OCI-LY1 (cell line): ENCODE measurements at regions not wholly inside any gene's neighbourhood (a gene's known extent, or its start where the extent isn't known, plus 50 kb on each side); places are given as distances from the start of the nearest gene placed in this dataset.

Experiments used
- H2AFZ ChIP-seq: fragments of 200-600 bp; sonication (generic), shearing (Covaris generic); 2 replicates; pipeline ENCODE4 v1.6.0; 2014; ENCODE audit warnings: antibody characterized with exemption, mild to moderate bottlenecking, low read length
- H3F3A ChIP-seq: fragments of 200-600 bp; sonication (generic), shearing (Covaris generic); 2 replicates; pipeline ENCODE4 v1.6.0; 2014; ENCODE audit warnings: mild to moderate bottlenecking, antibody characterized with exemption, low read length, moderate library complexity; ENCODE audit not compliant: insufficient read depth
- H3K27ac ChIP-seq: fragments of 200-600 bp; sonication (generic); 2 replicates; pipeline ENCODE4 v1.5.1; 2014; ENCODE audit warnings: low read length, mixed run types, mild to moderate bottlenecking, low read depth; ENCODE audit not compliant: poor library complexity, severe bottlenecking
- H3K27me3 ChIP-seq: fragments of 200-600 bp; sonication (generic); 2 replicates; pipeline ENCODE4 v1.6.0; 2014; ENCODE audit warnings: antibody characterized with exemption, mild to moderate bottlenecking, low read length, moderate library complexity; ENCODE audit not compliant: insufficient read depth
- H3K36me3 ChIP-seq: fragments of 200-600 bp; sonication (generic); 2 replicates; pipeline ENCODE4 v1.6.1; 2014; ENCODE audit warnings: mild to moderate bottlenecking, antibody characterized with exemption, low read length, moderate library complexity, mixed read lengths; ENCODE audit not compliant: insufficient read depth
- H3K4me1 ChIP-seq: fragments of 200-600 bp; sonication (generic); 2 replicates; pipeline ENCODE4 v1.5.1; 2014; ENCODE audit warnings: mild to moderate bottlenecking, low read length, moderate library complexity; ENCODE audit not compliant: insufficient read depth, severe bottlenecking
- H3K4me2 ChIP-seq: fragments of 200-600 bp; sonication (generic), shearing (Covaris generic); 2 replicates; pipeline ENCODE4 v1.6.1; 2014; ENCODE audit warnings: low read length
- H3K4me3 ChIP-seq: fragments of 200-600 bp; sonication (generic); 2 replicates; pipeline ENCODE4 v1.5.1; 2014; ENCODE audit warnings: low read length, low read depth, mild to moderate bottlenecking, mixed read lengths; ENCODE audit not compliant: poor library complexity, severe bottlenecking
- H3K79me2 ChIP-seq: fragments of 200-600 bp; shearing (Covaris generic); 2 replicates; pipeline ENCODE4 v1.6.1; 2016; ENCODE audit warnings: mixed run types, low read length, mixed read lengths; ENCODE audit not compliant: insufficient read depth
- H3K9ac ChIP-seq: fragments of 200-600 bp; sonication (generic), shearing (Covaris generic); 2 replicates; pipeline ENCODE4 v1.6.1; 2014; ENCODE audit warnings: mild to moderate bottlenecking, low read length, mixed read lengths
- H3K9me2 ChIP-seq: fragments of 200-600 bp; sonication (generic), shearing (Covaris generic); 2 replicates; pipeline ENCODE4 v1.6.1; 2014; ENCODE audit warnings: low read depth, mild to moderate bottlenecking, low read length, mixed read lengths
- H3K9me3 ChIP-seq: fragments of 200-600 bp; shearing (Covaris generic); 2 replicates; pipeline ENCODE4 v1.6.1; 2014; ENCODE audit warnings: low read length, mixed read lengths
- H4K20me1 ChIP-seq: fragments of 200-600 bp; sonication (generic), shearing (Covaris generic); 2 replicates; pipeline ENCODE4 v1.6.0; 2016; ENCODE audit warnings: mild to moderate bottlenecking, low read length; ENCODE audit not compliant: insufficient read depth
- CTCF ChIP-seq: fragments of 200-600 bp; sonication (generic), shearing (Covaris generic); IDR thresholded peaks from 2 replicates; pipeline ENCODE4 v1.5.1; 2017; ENCODE audit warnings: mild to moderate bottlenecking, antibody characterized with exemption, low read length, moderate library complexity, mixed read lengths
- EZH2 ChIP-seq: fragments of 200-600 bp; sonication (generic), shearing (Covaris generic); IDR thresholded peaks from 2 replicates; pipeline ENCODE4 v1.8.0; 2017; ENCODE audit warnings: borderline replicate concordance, mixed run types, mild to moderate bottlenecking, antibody characterized with exemption, low read length, moderate library complexity, mixed read lengths

- no peaks in the 10 kb centered on the region for H4K20me1 ChIP-seq
- no peaks in the 10 kb centered on the region for H3F3A ChIP-seq
- no peaks in the 10 kb centered on the region for H3K27me3 ChIP-seq
- H3K4me2 ChIP-seq = no peak overlapping the region
- no peak for TF ChIP-seq CTCF
- TF ChIP-seq EZH2 = no peak
- H3K4me1 ChIP-seq = no peaks in the 10 kb centered on the region
- H3K9me3 ChIP-seq = no peaks in the 10 kb centered on the region
- H3K79me2 ChIP-seq = no peaks in the 10 kb centered on the region
- H3K27ac ChIP-seq = no peak overlapping the region
- H3K9me2 ChIP-seq = no peaks in the 10 kb centered on the region
- H3K36me3 ChIP-seq = no peaks in the 10 kb centered on the region
- H3K9ac ChIP-seq = no peak overlapping the region
- no peak overlapping the region for H3K4me3 ChIP-seq
- H2AFZ ChIP-seq = no peak overlapping the region
Observed at GRCh38 chr6:53974941-53975340, 136.3 kb upstream of the MLIP start.

- Histone ChIP-seq H3K36me3 (no peaks in the 10 kb centered on the region), H4K20me1 (no peaks in the 10 kb centered on the region), H3K4me2 (no peak overlapping the region), H3K4me1 (no peaks in the 10 kb centered on the region), H3K9me2 (no peaks in the 10 kb centered on the region), H3K79me2 (no peaks in the 10 kb centered on the region), H3K4me3 (no peak overlapping the region), H3F3A (no peaks in the 10 kb centered on the region), H3K27ac (no peak overlapping the region), H3K9ac (no peak overlapping the region), H3K9me3 (no peaks in the 10 kb centered on the region), H3K27me3 (no peaks in the 10 kb centered on the region), H2AFZ (no peak overlapping the region)
- TF ChIP-seq CTCF (no peak), EZH2 (no peak)
Observed at GRCh38 chr6:53975941-53976615, 135.2 kb upstream of the MLIP start.

- no peak overlapping the region for H2AFZ ChIP-seq
- H3K27ac ChIP-seq = no peak overlapping the region
- H3K4me3 ChIP-seq = no peak overlapping the region
- no peaks in the 10 kb centered on the region for H4K20me1 ChIP-seq
- H3K36me3 ChIP-seq = no peaks in the 10 kb centered on the region
- TF ChIP-seq EZH2 (no peak), CTCF (no peak)
- H3K9me3 ChIP-seq = no peaks in the 10 kb centered on the region
- H3K9me2 ChIP-seq = no peaks in the 10 kb centered on the region
- no peaks in the 10 kb centered on the region for H3F3A ChIP-seq
- H3K9ac ChIP-seq = no peak overlapping the region
- no peaks in the 10 kb centered on the region for H3K79me2 ChIP-seq
- no peaks in the 10 kb centered on the region for H3K27me3 ChIP-seq
- no peak overlapping the region for H3K4me2 ChIP-seq
- H3K4me1 ChIP-seq = no peaks in the 10 kb centered on the region
Observed at GRCh38 chr6:53977551-53977950, 133.7 kb upstream of the MLIP start.
